ENCODE measurements at regions not wholly inside any gene's neighbourhood (a gene's known extent, or its start where the extent isn't known, plus 50 kb on each side); places are given as distances from the start of the nearest gene placed in this dataset.

DNA sequence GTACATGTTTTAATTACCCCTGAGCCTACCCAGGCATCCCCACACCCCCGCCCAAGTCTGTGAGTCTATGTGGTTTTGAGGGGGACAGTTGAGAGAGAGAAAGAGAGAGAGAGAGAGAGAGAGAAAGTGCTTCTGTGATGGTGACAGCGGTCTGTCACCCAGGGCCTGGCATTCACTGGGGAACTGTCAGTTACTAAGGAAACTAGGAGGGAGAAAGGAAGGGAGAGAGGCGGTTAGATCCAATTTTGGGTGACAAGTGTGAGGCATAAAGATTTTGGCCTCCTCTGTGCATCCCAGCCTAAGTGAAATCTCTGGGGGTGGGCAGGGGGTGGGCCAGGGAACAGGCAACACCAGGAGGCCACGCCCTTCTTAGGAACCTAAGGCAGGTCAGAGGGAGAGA lies 498.3 kb downstream of the BUD13 start:
- no peak for DNase-seq

DNA sequence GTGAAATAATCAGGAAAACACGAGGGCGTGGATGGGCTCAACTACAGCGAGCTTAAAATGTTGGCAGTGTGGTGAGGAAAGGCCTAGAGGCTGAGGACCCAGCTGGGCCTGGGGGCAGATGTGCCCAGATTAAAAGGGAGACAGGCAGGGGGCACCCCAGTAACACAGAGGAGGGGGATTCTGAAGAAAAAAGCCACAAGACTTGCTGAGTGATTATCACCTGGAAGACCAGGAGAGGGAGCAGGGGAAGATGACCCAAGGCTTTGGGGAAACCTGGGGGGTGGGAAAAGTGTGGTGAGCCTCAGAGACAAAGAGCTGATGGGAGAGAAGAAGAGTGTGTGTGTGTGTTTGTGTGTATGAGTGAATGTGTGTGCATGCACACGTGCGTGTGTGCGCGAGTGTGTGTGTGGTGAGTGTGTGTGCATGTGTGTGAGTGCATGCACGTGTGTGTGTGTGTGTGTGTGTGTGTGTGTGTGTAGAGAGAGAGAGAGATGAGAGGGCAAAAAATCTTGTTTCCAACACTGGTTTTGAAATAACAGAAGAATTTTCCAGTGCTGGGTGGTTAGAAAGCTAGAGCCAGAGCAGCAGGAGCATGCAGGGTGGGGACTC lies 500.5 kb downstream of the BUD13 start:
- no peak for DNase-seq

DNA sequence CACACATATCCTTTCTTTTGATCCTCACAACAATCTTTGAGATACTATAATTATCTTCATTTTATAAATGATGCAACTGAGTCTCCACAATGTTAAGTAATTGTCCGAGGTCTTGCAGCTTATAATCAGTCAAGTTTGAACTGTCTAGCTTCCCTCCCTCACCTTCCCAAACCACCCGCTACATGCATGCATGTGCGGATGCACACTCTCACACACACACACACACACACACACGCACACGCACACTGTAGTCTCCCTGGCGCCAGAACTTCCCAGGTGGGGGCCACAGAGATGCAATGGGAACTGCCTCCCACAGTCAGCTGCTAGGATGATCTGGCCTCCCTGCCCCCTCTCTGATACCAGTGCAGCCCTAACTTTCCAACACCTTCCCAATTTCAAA lies 501.3 kb downstream of the BUD13 start:
- no peak for DNase-seq

GRCh38 chr11:116267146-116267545 lies 505.6 kb downstream of the BUD13 start:
- no peak for DNase-seq

GRCh38 chr11:116263770-116264169 lies 509.0 kb downstream of the BUD13 start:
- DNase-seq, result no peak

DNA sequence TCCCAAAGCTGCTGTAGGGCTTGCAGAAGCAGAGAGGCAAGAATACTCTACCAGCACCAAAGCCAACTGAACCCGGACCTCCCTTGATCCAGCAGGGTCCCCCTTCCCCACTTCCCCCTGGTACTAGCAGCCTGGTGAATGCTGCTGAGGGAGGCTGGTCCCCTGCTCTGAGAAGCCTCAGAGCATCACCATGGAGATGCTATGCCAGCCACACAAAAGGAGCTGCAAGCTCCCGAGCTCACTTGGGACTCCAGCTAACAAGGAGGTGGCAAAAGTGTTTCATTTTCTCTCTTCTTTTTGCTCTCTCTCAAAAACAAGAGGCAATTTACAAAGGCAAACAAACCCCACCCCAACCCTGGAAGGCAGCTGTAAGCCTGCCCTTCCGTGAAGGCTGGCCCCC lies 509.8 kb downstream of the BUD13 start:
- DNase-seq, result no peak

DNA sequence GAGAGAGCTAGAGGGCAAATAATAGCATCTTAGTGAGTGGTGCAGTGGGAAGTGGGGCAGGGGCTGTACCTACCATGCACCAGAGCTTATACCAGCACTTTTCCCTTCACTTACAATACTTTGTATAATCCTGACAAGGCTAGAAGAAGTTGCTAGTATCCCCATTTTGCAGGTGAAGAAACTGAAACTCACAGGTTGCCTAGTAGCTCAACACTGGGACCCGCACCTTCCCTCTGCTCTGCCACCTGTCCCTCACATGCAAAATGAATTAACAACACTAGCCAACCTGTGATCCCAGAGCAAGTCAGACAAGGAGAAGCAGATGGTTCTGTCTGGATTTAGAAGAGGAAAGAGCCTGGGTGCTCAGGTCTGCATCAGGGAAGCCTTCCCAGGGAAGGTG lies 510.4 kb downstream of the BUD13 start:
- DNase-seq, result no peak

- no peak for DNase-seq
Observed at GRCh38 chr11:116261606-116262005, 511.2 kb downstream of the BUD13 start.

GRCh38 chr11:116258821-116259220 lies 514.0 kb downstream of the BUD13 start:
- DNase-seq, result no peak

DNA sequence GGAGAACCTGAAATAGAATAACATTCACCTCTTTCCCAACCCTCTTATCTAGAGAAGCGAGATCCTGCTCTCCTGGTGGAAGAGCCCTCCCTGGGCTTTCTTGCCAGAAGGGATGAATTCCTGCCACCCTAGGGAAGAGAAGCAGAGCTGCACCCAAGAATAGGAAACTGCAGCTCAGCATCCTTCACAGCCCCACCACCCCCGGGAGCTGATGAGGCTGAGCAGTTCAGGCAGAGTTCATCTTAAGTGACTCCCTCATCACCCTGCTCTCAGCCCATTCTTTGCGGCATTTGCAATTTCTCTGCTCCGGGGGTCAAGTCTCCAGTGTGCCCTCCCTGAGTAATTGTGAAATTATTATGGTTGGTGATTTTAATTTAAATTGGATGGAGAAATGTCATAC lies 514.9 kb downstream of the BUD13 start:
- DNase-seq, result no peak

- DNase-seq, result no peak
Observed at GRCh38 chr11:116257092-116257491, 515.7 kb downstream of the BUD13 start.

GRCh38 chr11:116256215-116256614 lies 516.6 kb downstream of the BUD13 start:
- DNase-seq, result no peak

DNA sequence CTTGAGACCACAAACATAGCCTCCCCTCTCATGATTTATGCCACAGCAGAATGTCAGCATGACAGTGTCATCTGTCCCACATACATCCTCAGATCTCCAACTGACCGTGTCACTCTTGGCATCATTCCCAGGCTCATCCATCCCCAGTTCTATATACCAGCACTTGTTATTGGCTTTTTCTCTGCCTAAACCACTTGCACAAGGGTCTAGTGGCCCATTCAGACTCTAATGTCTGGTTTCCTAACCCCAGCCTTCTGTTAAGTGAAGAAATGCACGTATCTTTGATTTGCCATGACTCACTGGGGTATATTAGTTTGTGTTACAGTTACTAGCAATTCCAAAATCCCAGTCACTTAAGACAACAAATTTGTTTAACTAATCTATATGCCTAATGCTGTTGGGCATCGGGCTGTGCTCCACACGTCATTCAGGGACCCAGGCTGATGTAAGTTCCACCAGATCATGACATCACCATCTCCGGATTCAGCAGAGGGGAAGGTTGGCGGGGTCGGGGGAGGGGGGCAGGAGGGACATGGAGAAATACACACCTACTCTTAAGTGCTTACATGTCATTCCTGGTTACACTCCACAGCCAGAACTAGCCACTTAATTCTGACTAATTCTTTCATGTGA lies 517.4 kb downstream of the BUD13 start:
- DNase-seq, result no peak

DNA sequence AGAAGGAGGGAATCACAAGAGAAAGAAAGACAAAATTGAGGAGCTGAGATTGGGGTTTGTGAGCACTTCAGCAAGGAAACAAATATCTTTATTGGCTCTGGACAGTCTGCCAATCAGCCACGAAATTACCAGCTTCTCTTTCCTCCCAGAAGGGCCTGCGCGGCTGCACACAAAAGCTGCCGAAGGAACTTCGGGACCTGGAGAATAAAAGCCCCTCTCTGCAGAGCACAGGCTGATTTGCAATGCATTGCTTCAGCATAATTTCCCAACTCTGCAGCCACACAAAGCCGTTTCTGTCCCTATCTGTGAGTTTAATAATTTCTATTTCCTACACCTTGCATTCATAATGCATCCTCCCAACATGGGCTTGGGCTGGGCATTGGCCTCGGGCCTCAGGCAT lies 522.6 kb downstream of the BUD13 start:
- no peak for DNase-seq

- no peak for DNase-seq
Observed at GRCh38 chr11:116249561-116249960, 523.2 kb downstream of the BUD13 start.

DNA sequence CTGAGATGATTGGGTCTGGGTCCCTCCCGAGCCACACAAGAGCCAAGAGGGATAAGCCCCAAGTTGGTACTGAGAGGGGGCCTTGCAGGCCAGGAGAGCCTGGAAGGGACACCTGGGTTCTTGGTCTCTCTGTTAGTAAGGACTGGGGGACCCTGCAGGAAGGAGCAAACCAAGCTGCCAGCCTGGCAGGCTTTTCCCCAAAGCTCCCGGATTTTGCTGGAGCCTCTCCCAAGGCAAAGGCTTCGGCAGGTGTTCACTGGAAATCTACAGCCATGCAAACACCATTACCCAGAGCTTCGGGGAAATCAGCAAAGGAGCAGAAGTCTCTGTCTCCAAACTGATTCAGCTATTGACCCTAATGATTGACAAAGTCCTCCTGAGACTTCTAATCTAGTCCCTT lies 527.9 kb downstream of the BUD13 start:
- no peak for DNase-seq

- DNase-seq, result no peak
Observed at GRCh38 chr11:116244439-116244838, 528.3 kb downstream of the BUD13 start.

DNA sequence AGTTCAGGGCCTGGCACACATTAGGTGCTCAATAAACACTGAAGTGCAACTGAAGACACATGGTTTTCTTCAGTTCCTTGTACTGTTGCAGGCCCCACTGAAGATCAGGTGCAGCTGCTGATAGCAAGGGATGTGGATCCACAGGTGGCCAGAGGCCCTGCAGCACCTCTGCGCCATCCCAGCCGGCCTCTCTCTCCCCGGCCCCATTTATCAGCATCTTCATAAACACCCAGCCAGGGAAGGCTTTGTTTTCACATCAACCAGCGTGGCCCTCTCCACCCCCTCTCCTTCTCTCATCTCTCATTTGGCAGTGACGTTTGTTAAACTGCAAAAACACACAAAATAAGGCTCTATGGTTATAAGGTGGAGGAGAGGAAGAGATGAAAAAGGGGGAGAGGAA lies 528.8 kb downstream of the BUD13 start:
- no peak for DNase-seq

- DNase-seq, result no peak
Observed at GRCh38 chr11:116242006-116242405, 530.8 kb downstream of the BUD13 start.

GRCh38 chr11:116240710-116241109 lies 532.1 kb downstream of the BUD13 start:
- no peak for DNase-seq

DNA sequence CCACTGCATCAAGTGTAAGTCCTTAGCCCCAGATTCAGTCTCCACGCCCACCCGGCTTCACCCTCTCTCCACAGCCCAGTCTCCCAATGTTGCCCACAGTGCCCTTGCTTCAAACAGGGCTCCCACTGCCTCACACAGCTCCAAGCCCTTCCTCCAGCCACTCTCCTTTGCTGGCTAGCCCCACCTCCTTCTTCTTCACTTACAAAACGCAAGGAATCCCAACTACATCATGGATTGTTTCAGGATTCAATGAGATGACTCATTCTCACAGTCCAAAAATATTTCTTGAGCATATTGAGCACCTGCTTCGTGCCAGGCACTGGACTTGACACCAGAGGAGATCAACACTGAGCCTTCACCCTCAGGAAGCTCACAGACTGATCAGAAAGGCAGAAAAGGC lies 533.5 kb downstream of the BUD13 start:
- no peak for DNase-seq

DNA sequence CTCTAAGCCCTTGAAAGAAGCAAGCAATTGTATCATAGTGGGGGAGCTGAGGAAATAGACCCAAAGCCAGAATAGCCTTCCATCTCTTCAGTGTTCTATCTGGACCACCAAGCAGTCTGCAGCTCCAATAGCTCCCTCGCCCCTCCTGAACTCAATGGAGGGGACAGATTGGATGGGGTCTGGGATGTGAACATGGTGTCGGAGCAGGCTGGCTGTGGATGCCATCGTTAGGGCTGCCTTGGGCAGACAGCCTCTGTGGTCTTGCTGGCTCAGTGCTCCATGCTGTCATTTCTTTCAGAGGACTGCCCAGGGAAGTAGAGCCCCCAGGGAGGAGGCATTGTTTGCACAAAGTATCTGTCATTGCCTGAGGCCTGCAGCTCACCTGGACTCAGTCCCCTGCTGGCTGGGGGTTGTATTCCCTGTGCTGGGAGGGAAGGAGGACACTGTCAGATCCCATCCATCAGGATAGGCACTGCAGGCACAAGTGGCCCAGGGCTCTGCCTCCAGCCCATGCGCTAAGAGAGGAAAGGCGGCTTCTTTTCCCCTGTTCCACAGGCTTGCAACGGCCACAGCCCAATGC lies 537.7 kb downstream of the BUD13 start:
- DNase-seq, result no peak

DNA sequence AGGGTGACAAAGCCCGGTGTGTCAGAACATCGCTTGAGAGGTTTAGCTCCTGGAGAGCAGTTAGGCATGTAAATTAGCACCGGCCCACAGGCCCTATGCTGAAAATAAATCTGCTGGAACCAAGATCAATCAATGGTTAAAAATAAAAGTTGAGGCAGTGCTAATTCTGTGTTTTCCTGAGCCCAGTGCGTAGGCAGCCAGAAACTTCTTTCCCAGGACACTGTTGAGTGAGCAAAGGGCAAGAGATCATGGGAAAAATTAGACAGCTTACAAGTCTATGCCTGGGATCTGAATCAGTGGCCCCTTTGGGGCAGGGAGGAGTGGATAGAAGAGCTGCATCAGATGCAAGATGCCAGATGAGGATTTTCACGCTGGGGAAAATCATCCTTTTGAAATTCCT lies 539.2 kb downstream of the BUD13 start:
- no peak for DNase-seq

- no peak for DNase-seq
Observed at GRCh38 chr11:116232364-116232828, 540.4 kb downstream of the BUD13 start.

DNA sequence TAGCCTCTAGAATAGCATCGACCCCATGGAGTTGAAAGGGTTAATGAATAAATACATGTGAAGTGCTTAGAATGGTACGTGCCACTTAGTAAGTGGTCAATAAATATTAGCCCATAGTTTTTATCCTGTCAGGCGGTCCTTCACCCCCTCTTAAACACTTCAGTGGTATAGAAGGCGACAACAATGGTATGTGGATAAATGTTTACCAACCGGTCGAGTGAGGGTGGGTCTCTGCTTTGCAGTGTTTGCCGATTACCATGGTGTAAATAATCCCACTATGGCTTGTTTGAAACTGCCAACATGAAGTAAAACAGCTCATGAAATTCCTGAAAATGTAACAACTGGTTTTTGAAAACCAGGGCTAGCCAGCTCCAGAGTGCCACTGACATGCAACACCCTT lies 541.2 kb downstream of the BUD13 start:
- no peak for DNase-seq
